GM12891 (cell line): ENCODE measurements at regions not wholly inside any gene's neighbourhood (a gene's known extent, or its start where the extent isn't known, plus 50 kb on each side); places are given as distances from the start of the nearest gene placed in this dataset.

Experiments used
- POLR2A ChIP-seq: IDR thresholded peaks from 2 replicates; pipeline ENCODE4 v1.6.1; 2011; ENCODE audit warnings: low read depth, low read length, control low read depth
- POLR2AphosphoS5 ChIP-seq: IDR thresholded peaks from 2 replicates; pipeline ENCODE4 v1.6.1; 2011; ENCODE audit warnings: low read depth, low read length, control low read depth
- POU2F2 ChIP-seq: IDR thresholded peaks from 2 replicates; pipeline ENCODE4 v1.6.1; 2011; ENCODE audit warnings: low read depth, mild to moderate bottlenecking, control low read depth, low read length, moderate library complexity
- TAF1 ChIP-seq: IDR thresholded peaks from 2 replicates; pipeline ENCODE4 v1.6.1; 2011; ENCODE audit warnings: low read depth, low read length, control low read depth

DNA sequence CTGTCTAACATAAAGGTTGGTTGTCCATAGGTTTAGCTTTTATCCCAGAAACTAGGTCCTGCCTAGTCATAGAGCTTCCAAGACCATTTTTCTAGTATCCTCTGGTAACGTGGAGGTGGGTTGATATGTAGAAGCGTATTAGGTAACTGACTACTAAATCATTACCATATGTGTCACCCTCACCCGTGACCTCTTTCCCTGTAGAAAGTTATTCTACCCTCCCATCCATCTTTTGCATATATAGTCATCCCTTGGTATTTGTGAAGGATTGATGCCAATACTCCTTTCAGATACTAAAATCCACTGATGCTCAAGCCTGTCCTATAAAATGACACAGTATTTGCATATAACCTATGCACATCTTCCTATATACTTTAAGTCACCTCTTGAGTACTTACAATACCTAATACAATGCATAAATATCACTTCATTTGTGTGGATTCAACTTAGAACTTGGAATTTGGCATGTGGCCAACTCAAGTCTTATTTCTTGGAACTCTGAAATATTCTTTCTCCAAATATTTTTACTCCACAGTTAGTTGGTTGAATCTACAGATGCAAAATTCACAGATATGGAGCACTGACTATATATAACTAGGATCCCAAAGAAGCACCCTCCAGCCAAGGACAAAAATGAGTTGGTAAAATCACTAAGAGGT, 497.0 kb upstream of the TENM4 start:
- TF ChIP-seq POLR2A (no peak), TAF1 (no peak), POLR2AphosphoS5 (no peak), POU2F2 (no peak)
